Testis (tissue), 2 donors: ENCODE measurements at regions not wholly inside any gene's neighbourhood (a gene's known extent, or its start where the extent isn't known, plus 50 kb on each side); places are given as distances from the start of the nearest gene placed in this dataset.

ENCODE experiments used
- DNase-seq: peaks from one replicate; pipeline ENCODE4 v3.0.0-alpha.2; 2019
- H3K27ac ChIP-seq, 2 donors: fragments of 200-600 bp; sonication (generic); one replicate each; pipeline ENCODE4 v1.5.1; 2019
- H3K27me3 ChIP-seq: fragments of 200-600 bp; sonication (generic); one replicate; pipeline ENCODE4 v1.5.1; 2019
- H3K36me3 ChIP-seq: fragments of 200-600 bp; sonication (generic); one replicate; pipeline ENCODE4 v1.5.1; 2017; ENCODE audit warnings: low read depth; ENCODE audit errors: missing control alignments
- H3K4me1 ChIP-seq: fragments of 200-600 bp; sonication (generic); one replicate; pipeline ENCODE4 v1.5.1; 2019
- H3K4me3 ChIP-seq, 2 donors: fragments of 200-600 bp; sonication (generic); one replicate each; pipeline ENCODE4 v1.5.1; 2017 to 2019
- H3K9me3 ChIP-seq: fragments of 200-600 bp; sonication (generic); one replicate; pipeline ENCODE4 v1.5.1; 2017
- CTCF ChIP-seq, 3 experiments: fragments of 450-650 bp in 2 of 3; fragments of 200-600 bp in 1 of 3; sonication (generic) in 1 of 3; IDR thresholded peaks; one replicate each; pipeline ENCODE4 v1.5.1; 2016 to 2019; ENCODE audit warnings: antibody characterized with exemption in 3 of 3, mild to moderate bottlenecking in 2 of 3, moderate library complexity in 1 of 3
- POLR2A ChIP-seq: fragments of 450-650 bp; IDR thresholded peaks from one replicate; pipeline ENCODE4 v1.6.1; 2017; ENCODE audit warnings: antibody characterized with exemption, mild to moderate bottlenecking, moderate library complexity
- WGBS, 2 donors: methylation state at CpG; one replicate each; pipeline ENCODE4 v1.1.5; 2018; 5-methylcytosine and 5-hydroxymethylcytosine counted together
- intact Hi-C: fragments of 100-400 bp; cut with DNase I; formaldehyde crosslinking; loops from one replicate; pipeline ENCODE4 v1.15.1; 2023; ENCODE audit warnings: low total_unique reads

GRCh38 chr4:152156442-152156841 lies 379.4 kb downstream of the FBXW7 start:
- DNase-seq: no peak
- Histone ChIP-seq H3K4me1 (no peaks in the 10 kb centered on the region), H3K4me3 (no peak overlapping the region), H3K9me3 (no peaks in the 10 kb centered on the region), H3K36me3 (no peaks in the 10 kb centered on the region), H3K27ac (no peak overlapping the region), H3K27me3 (no peaks in the 10 kb centered on the region)
- WGBS, 2 donors: 71 to 78% methylated on average over 3 to 6 of the region's 6 CpGs
- TF ChIP-seq CTCF (IDR thresholded peaks at IDR 0.05): no peak
- no peak for TF ChIP-seq POLR2A
- intact Hi-C loops: no loop called here

- Histone ChIP-seq H3K27me3 (no peaks in the 10 kb centered on the region), H3K36me3 (no peaks in the 10 kb centered on the region), H3K4me3 (no peak overlapping the region), H3K9me3 (no peaks in the 10 kb centered on the region), H3K27ac (no peak overlapping the region), H3K4me1 (no peaks in the 10 kb centered on the region)
- no peak for DNase-seq
- TF ChIP-seq CTCF (IDR thresholded peaks at IDR 0.05) (no peak), POLR2A (no peak)
- intact Hi-C loops: no loop called here
- WGBS, 2 donors: 89 to 90% methylated on average over 3 of the region's 3 CpGs
Observed at GRCh38 chr4:152155070-152155469, 380.8 kb downstream of the FBXW7 start.

GRCh38 chr4:152154433-152154832 lies 381.5 kb downstream of the FBXW7 start:
- no peaks in the 10 kb centered on the region for H3K36me3 ChIP-seq
- intact Hi-C loops: no loop called here
- TF ChIP-seq POLR2A (no peak), CTCF (IDR thresholded peaks at IDR 0.05) (no peak)
- H3K4me1 ChIP-seq: no peaks in the 10 kb centered on the region
- H3K9me3 ChIP-seq: no peaks in the 10 kb centered on the region
- no peak overlapping the region for H3K4me3 ChIP-seq
- no peaks in the 10 kb centered on the region for H3K27me3 ChIP-seq
- no peak for DNase-seq
- 85 to 93% methylated on average over 2 of the region's 2 CpGs for WGBS, 2 donors
- H3K27ac ChIP-seq: no peak overlapping the region

- H3K4me3 ChIP-seq: no peak overlapping the region
- intact Hi-C loops: no loop called here
- 77 to 81% methylated on average over 8 of the region's 8 CpGs for WGBS, 2 donors
- H3K27ac ChIP-seq: no peak overlapping the region
- TF ChIP-seq POLR2A (no peak), CTCF (IDR thresholded peaks at IDR 0.05) (no peak)
- no peaks in the 10 kb centered on the region for H3K27me3 ChIP-seq
- no peaks in the 10 kb centered on the region for H3K36me3 ChIP-seq
- no peak for DNase-seq
- H3K9me3 ChIP-seq: no peaks in the 10 kb centered on the region
- H3K4me1 ChIP-seq: no peaks in the 10 kb centered on the region
Observed at GRCh38 chr4:152153476-152154270, 382.2 kb downstream of the FBXW7 start.

- Histone ChIP-seq H3K4me1 (no peaks in the 10 kb centered on the region), H3K9me3 (no peaks in the 10 kb centered on the region), H3K4me3 (no peak overlapping the region), H3K36me3 (no peaks in the 10 kb centered on the region), H3K27ac (no peak overlapping the region), H3K27me3 (no peaks in the 10 kb centered on the region)
- TF ChIP-seq CTCF (IDR thresholded peaks at IDR 0.05) (no peak), POLR2A (no peak)
- 71 to 78% methylated on average over 3 of the region's 3 CpGs for WGBS, 2 donors
- intact Hi-C loops: no loop called here
- no peak for DNase-seq
Observed at GRCh38 chr4:152150214-152150613, 385.7 kb downstream of the FBXW7 start.
